ENCODE measurements at regions not wholly inside any gene's neighbourhood (a gene's known extent, or its start where the extent isn't known, plus 50 kb on each side); places are given as distances from the start of the nearest gene placed in this dataset.

GRCh38 chr1:5620418-5620817, 371.8 kb downstream of the NPHP4 start (continued):
- TF ChIP-seq ZNF687 (IDR thresholded peaks at IDR 0.05), result no peak

- ChIA-PET CTCF (no interaction called here), POLR2A (no interaction called here), RAD21 (ENCODE audit: unreplicated experiment) (no interaction called here), SMC1A (ENCODE audit: uncharacterized antibody, unreplicated experiment) (no interaction called here)
- no TSS peak for BruUV-seq (replicated peaks)
- no peak overlapping the region for H3K27ac ChIP-seq (ENCODE audit: control insufficient read depth, insufficient read depth)
- in situ Hi-C loops (cut with MboI), result no loop called here
- DNase-seq (ENCODE audit: low read depth, low spot score) (no peak), ATAC-seq (no peak), FAIRE-seq (no peak)
- H3K4me3 ChIP-seq, result no peak overlapping the region
- no peak overlapping the region for H3K4me2 ChIP-seq (ENCODE audit: control insufficient read depth, insufficient read depth)
- intact Hi-C loops (cut with micrococcal nuclease; ENCODE audit: unreplicated experiment), result no loop called here
- H3K27me3 ChIP-seq (replicated peaks in 1 of 2; ENCODE audit: control insufficient read depth in 2 of 2, insufficient read depth in 2 of 2, low read length in 1 of 2), result no peaks in the 10 kb centered on the region; a peak in 1 of 4 replicates
- no peaks in the 10 kb centered on the region for H4K20me1 ChIP-seq (ENCODE audit: control insufficient read depth, insufficient read depth)
- no peaks in the 10 kb centered on the region for H3K79me2 ChIP-seq (ENCODE audit: control insufficient read depth, insufficient read depth, low read length)
- no peaks in the 10 kb centered on the region for H3K36me3 ChIP-seq (ENCODE audit: control insufficient read depth in 2 of 2, insufficient read depth in 2 of 2, low read length in 1 of 2)
- H3K9ac ChIP-seq (ENCODE audit: control insufficient read depth, insufficient read depth, low read length), result no peak overlapping the region
- H2AFZ ChIP-seq (ENCODE audit: control insufficient read depth, low read depth, low read length), result no peak overlapping the region
- 0% methylated on average over 1 of the region's 1 CpG for WGBS (ENCODE audit: insufficient coverage, insufficient replicate concordance, low lambda C conversion rate, missing lambda C conversion rate)
- H3K9me3 ChIP-seq (replicated peaks; ENCODE audit: control insufficient read depth, insufficient read depth, low read length), result no peaks in the 10 kb centered on the region
- TF ChIP-seq HDAC6 (IDR thresholded peaks at IDR 0.05; ENCODE audit: unreplicated experiment), result no peak
- no peak for TF ChIP-seq REST (IDR thresholded peaks at IDR 0.05; ENCODE audit: low read depth, low read length)
- TF ChIP-seq MTA2 (IDR thresholded peaks at IDR 0.05; ENCODE audit: low read depth), result no peak
- no peak for TF ChIP-seq BCL11A (IDR thresholded peaks at IDR 0.05; ENCODE audit: low read depth, low read length)
- TF ChIP-seq MXI1 (IDR thresholded peaks at IDR 0.05; ENCODE audit: low read depth, low read length), result no peak
- TF ChIP-seq IRF3 (IDR thresholded peaks at IDR 0.05), result no peak
- TF ChIP-seq TCF3 (IDR thresholded peaks at IDR 0.05; ENCODE audit: borderline replicate concordance, insufficient read depth, low read depth, low read length), result no peak
- TF ChIP-seq MYC (IDR thresholded peaks at IDR 0.05; ENCODE audit: insufficient read depth, insufficient read length, insufficient replicate concordance, low read length, severe bottlenecking), result no peak
- H3K4me1 ChIP-seq (ENCODE audit: control insufficient read depth, insufficient read depth, low read length), result no peaks in the 10 kb centered on the region
Measured at GRCh38 chr1:5619469-5619868, 372.8 kb downstream of the NPHP4 start.
